ENCODE measurements at regions not wholly inside any gene's neighbourhood (a gene's known extent, or its start where the extent isn't known, plus 50 kb on each side); places are given as distances from the start of the nearest gene placed in this dataset.

- TF ChIP-seq EP300 (IDR thresholded peaks at IDR 0.05; ENCODE audit: low read depth) (no peak), CTCF (IDR thresholded peaks at IDR 0.05) (no peak), POLR2A (IDR thresholded peaks at IDR 0.05) (no peak), POLR2AphosphoS5 (IDR thresholded peaks at IDR 0.05) (no peak)
These were observed 587.7 kb downstream of the C12orf50 start for GRCh38 chr12:87441511-87441910.

All from transverse colon (tissue), 4 donors.